HUDEP-2 (cell line): ENCODE measurements at regions not wholly inside any gene's neighbourhood (a gene's known extent, or its start where the extent isn't known, plus 50 kb on each side); places are given as distances from the start of the nearest gene placed in this dataset.

ENCODE experiments used
- DNase-seq, 76 experiments: peaks; one replicate each; lab custom pipeline; 2025; ENCODE audit not compliant: unreplicated experiment in 76 of 76; lab: John Stamatoyannopoulos, UW

- no peak for DNase-seq
Observed at GRCh38 chr4:134298313-134298712, 96.7 kb upstream of the PABPC4L start.

GRCh38 chr4:134297765-134298164 lies 96.2 kb upstream of the PABPC4L start:
- DNase-seq = no peak

GRCh38 chr4:134282680-134283079 lies 81.1 kb upstream of the PABPC4L start:
- no peak for DNase-seq

- DNase-seq = no peak
Observed at GRCh38 chr4:134278675-134279074, 77.1 kb upstream of the PABPC4L start.

GRCh38 chr4:134276476-134276875 lies 74.9 kb upstream of the PABPC4L start:
- no peak for DNase-seq

GRCh38 chr4:134260126-134260525 lies 58.5 kb upstream of the PABPC4L start:
- no peak for DNase-seq
